Heart left ventricle (tissue), 16 donors: ENCODE measurements at regions not wholly inside any gene's neighbourhood (a gene's known extent, or its start where the extent isn't known, plus 50 kb on each side); places are given as distances from the start of the nearest gene placed in this dataset.

Experiments used
- ATAC-seq, 4 donors: fragments of 200-7000 bp; cut with Tn5 transposase; one replicate each; pipeline ENCODE4 v1.9.1; 2020 to 2022; ENCODE audit warnings: moderate library complexity in 4 of 4, mild to moderate bottlenecking in 3 of 4, moderate number of reproducible peaks in 1 of 4
- DNase-seq, 5 donors: peaks; one replicate each; pipeline ENCODE4 v3.0.0-alpha.2; 2020
- H3K27ac ChIP-seq, 12 donors: fragments of 200-600 bp; sonication (generic) in 4 of 12; one replicate each; pipeline versions ENCODE4 v1.5.0 to v1.8.0; 2016 to 2022; ENCODE audit warnings: mild to moderate bottlenecking in 2 of 12
- H3K27me3 ChIP-seq, 9 donors: fragments of 200-600 bp; sonication (generic) in 2 of 9; one replicate each; pipeline versions ENCODE4 v1.5.1 to v1.8.0; 2016 to 2022; ENCODE audit warnings: mild to moderate bottlenecking in 3 of 9
- H3K36me3 ChIP-seq, 9 donors: fragments of 200-600 bp; sonication (generic) in 2 of 9; one replicate each; pipeline versions ENCODE4 v1.5.0 to v1.8.0; 2018 to 2022; ENCODE audit warnings: mild to moderate bottlenecking in 2 of 9
- H3K4me1 ChIP-seq, 12 donors: fragments of 200-600 bp; sonication (generic) in 4 of 12; one replicate each; pipeline versions ENCODE4 v1.5.0 to v1.8.0; 2016 to 2022; ENCODE audit warnings: mild to moderate bottlenecking in 3 of 12
- H3K4me3 ChIP-seq, 12 donors: fragments of 200-600 bp; sonication (generic) in 4 of 12; one replicate each; pipeline versions ENCODE4 v1.5.0 to v1.8.0; 2017 to 2022; ENCODE audit warnings: mild to moderate bottlenecking in 9 of 12, moderate library complexity in 4 of 12
- H3K9me3 ChIP-seq, 12 donors: fragments of 200-600 bp; sonication (generic) in 4 of 12; one replicate each; pipeline versions ENCODE4 v1.5.0 to v1.8.0; 2016 to 2022; ENCODE audit warnings: mild to moderate bottlenecking in 1 of 12
- POLR2A ChIP-seq, 2 donors: fragments of 450-650 bp; IDR thresholded peaks; one replicate each; pipeline ENCODE4 v1.6.1; 2017; ENCODE audit warnings: antibody characterized with exemption in 2 of 2, mild to moderate bottlenecking in 2 of 2, moderate library complexity in 2 of 2
- WGBS, 4 donors: extraction: QIAGEN DNeasy Blood & Tissue Kit in 2 of 4; methylation state at CpG; one replicate each; pipeline versions ENCODE4 v1.1.5 to v1.1.7; 2013 to 2018; 5-methylcytosine and 5-hydroxymethylcytosine counted together
- intact Hi-C, 10 donors: fragments of 100-400 bp; cut with DNase I; formaldehyde crosslinking; loops; one replicate each; pipeline versions ENCODE4 v1.11.1 to v1.14.2; 2022
- TF ChIP-seq, protein P1 (sequence below), 12 donors: fragments of 200-600 bp; sonication (generic) in 4 of 12; IDR thresholded peaks; one replicate each; pipeline versions ENCODE4 v1.5.0 to v1.8.0; 2018 to 2022; ENCODE audit warnings: antibody characterized with exemption in 12 of 12, mild to moderate bottlenecking in 5 of 12
- donor health status: ischemic (EF 13 %, LVEDD 7.1; RV severe dilation, severe dysfunction).
- donor health status: healthy with polysubstance abuse.
- donor health status: DM: no; HTN: yes; CAD: no.
- donor health status: DM: no; HTN: no; CAD: no.
- donor health status: ischemic (EF 25% LVEDD 6.9; RV normal size, moderate dysfunction).
- donor health status: ischemic (EF 25% LVEDD 5.7; RV mildly dilated, moderate dysfunction).
- donor health status: healthy.
- donor health status: DM: yes; HTN: yes; CAD: no.
- donor health status: ischemic (EF 35%, LVEDD 5.7; RV mildly dilated, moderate dysfunction).
- donor health status: nonischemic (EF 11% LVEDD 7.7; RV severe dilation, severe dysfunction).
- donor health status: DM: yes; HTN: yes; CAD: no.
- donor health status: PGD.
- donor health status: ischemic (EF 29% LVEDD 5.4; RV normal size, mild dysfunction).
- donor health status: nonischemic (EF 23%, LVEDD 6.1; RV moderate dilation, normal function).

DNA sequence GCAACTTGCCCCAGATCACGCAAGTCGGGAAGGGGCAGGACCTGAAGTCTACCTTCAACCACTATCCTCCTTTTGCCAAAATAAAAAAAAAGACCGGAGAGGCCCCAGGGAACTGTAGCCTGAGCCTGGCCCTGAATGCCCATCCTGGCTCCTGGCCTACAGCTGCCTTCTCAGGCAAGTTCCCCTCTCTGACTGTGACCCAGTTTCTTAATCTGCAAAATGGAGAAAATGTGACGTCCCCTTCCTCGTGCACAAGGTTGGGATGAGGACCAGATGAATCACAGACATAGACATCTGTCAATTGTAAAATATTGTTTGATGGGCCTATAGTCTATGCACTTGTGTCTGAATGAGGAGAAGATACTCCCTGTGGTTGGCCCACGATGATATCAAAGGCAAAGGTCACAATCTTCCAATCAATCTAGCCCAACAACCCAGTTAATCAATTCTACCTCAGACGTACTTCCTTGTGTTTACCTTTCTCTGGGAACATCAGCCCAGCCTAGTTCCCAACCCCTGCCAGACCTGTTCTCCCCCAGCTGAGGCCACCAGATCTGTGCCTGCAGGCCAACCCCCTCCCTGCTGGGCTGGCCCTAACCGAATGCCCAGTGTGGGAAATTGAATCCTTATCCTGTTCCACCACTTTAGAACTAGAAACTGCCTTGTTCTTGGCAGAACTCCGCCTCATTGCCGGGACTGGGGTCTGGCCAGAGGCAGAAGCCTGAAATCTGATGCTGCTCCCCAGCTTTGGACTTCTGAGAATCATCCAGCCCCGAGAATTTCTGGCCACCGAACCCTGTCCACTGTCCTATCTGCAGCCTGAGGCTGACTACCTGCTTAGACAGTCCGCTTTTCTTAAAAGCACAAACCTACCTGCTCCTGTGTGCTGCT, 101.8 kb upstream of the LIPC start:
- intact Hi-C loops, result loop anchor here in 3 of 10 donors (5.0 to 10.0 kb wide), 7 partner anchors 103 to 445 kb away; partner anchors contain the start of genes ADAM10 (in 1 of the 3) and MINDY2 (in 1 of the 3)
- Histone ChIP-seq H3K9me3 (peaks cover 0 to 18% (median 0%) of the 10 kb centered on the region in 12 donors), H3K27ac (peak overlapping the region in 9 of 12 donors; percentile 32 to 95 (median 83)), H3K4me3 (no peak overlapping the region), H3K4me1 (peaks cover 8 to 48% (median 31%) of the 10 kb centered on the region in 12 donors), H3K27me3 (no peaks in the 10 kb centered on the region), H3K36me3 (no peaks in the 10 kb centered on the region)
- peak in 1 of 5 donors; percentile 32 for DNase-seq
- no peak for ATAC-seq
- 63 to 73% (median 70%) methylated on average over 13 of the region's 13 CpGs for WGBS, 4 donors
- no peak for TF ChIP-seq POLR2A (IDR thresholded peaks at IDR 0.05)
- TF ChIP-seq, protein P1, sequence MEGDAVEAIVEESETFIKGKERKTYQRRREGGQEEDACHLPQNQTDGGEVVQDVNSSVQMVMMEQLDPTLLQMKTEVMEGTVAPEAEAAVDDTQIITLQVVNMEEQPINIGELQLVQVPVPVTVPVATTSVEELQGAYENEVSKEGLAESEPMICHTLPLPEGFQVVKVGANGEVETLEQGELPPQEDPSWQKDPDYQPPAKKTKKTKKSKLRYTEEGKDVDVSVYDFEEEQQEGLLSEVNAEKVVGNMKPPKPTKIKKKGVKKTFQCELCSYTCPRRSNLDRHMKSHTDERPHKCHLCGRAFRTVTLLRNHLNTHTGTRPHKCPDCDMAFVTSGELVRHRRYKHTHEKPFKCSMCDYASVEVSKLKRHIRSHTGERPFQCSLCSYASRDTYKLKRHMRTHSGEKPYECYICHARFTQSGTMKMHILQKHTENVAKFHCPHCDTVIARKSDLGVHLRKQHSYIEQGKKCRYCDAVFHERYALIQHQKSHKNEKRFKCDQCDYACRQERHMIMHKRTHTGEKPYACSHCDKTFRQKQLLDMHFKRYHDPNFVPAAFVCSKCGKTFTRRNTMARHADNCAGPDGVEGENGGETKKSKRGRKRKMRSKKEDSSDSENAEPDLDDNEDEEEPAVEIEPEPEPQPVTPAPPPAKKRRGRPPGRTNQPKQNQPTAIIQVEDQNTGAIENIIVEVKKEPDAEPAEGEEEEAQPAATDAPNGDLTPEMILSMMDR (IDR thresholded peaks at IDR 0.05), result no peak

DNA sequence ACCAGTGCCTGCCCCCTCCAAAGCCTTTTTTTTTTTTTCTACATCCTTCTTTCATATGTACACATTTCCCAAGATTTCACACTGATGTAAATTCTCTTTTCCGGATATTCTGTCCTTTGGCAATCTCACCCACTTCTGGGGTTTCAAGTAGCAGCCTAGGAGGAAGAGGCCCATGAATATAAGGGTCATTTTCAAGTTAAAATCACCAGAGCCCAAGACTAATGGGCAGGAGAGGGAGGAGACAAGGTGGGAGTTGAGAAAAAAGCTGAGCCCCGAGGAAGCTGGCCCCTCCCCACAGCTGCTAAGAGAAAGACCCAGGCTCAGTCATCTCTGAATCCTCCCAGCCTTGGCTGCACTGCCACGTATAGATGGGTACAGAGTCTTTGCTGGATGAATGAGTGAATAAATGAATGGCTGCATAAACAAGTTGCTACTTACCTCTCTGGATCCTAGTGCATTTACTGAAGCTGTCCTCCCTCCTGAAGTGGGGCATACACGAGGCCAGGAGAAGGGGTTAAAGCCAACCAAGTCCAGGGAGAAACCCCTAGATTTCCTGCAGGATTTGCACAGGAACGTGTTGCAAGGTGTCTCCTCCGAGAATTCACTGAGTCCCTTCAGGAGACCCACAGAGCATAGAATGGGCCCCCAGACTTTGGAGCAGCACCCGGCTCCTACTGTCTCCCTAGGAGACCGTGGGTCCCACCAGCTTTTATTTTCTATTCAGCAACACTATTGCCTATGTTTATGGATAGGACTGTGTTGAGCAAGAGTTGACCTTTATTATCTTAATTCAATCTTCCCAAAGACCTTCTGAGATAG, 100.8 kb upstream of the LIPC start:
- H3K27ac ChIP-seq, result peak overlapping the region in 11 of 12 donors; percentile 79 to 95 (median 92)
- no peaks in the 10 kb centered on the region for H3K36me3 ChIP-seq
- H3K27me3 ChIP-seq, result no peaks in the 10 kb centered on the region
- no peak for ATAC-seq
- WGBS, 4 donors, result 51 to 61% (median 58%) methylated on average over 8 of the region's 8 CpGs
- DNase-seq, result no peak
- TF ChIP-seq, protein P1 (IDR thresholded peaks at IDR 0.05), result no peak
- TF ChIP-seq POLR2A (IDR thresholded peaks at IDR 0.05), result no peak
- H3K4me3 ChIP-seq, result peak overlapping the region in 2 of 12 donors; percentile 1 to 14
- intact Hi-C loops, result loop anchor here in 3 of 10 donors (5.0 to 10.0 kb wide), 7 partner anchors 104 to 444 kb away; partner anchors contain the start of genes ADAM10 (in 1 of the 3) and MINDY2 (in 1 of the 3)
- peaks cover 8 to 48% (median 31%) of the 10 kb centered on the region in 12 donors for H3K4me1 ChIP-seq
- peaks cover 0 to 18% (median 0%) of the 10 kb centered on the region in 12 donors for H3K9me3 ChIP-seq

DNA sequence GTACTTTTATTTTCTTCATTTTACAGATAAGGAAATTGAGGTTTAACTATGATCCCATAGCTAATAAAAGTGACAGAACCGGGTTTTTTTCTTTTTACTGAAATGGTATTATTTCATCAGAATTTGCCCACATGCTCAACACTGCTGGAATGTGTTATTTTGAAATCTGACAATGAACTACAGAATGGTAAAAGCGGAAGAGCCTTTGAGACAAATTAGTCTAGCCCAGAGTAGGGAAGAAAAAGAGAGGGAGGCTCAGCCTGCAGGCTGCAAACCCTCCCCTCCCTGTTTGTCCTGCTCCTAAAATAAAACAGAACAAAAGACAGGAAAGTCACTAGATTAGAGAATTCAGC, 100.3 kb upstream of the LIPC start:
- Histone ChIP-seq H3K27ac (peak overlapping the region; percentile 15 to 95 (median 90)), H3K9me3 (peaks cover 0 to 18% (median 0%) of the 10 kb centered on the region in 12 donors), H3K36me3 (no peaks in the 10 kb centered on the region), H3K27me3 (no peaks in the 10 kb centered on the region), H3K4me3 (peak overlapping the region in 2 of 12 donors; percentile 1 to 14), H3K4me1 (peaks cover 8 to 48% (median 31%) of the 10 kb centered on the region in 12 donors)
- intact Hi-C loops, result loop anchor here in 3 of 10 donors (5.0 to 10.0 kb wide), 7 partner anchors 104 to 443 kb away; partner anchors contain the start of genes ADAM10 (in 1 of the 3) and MINDY2 (in 1 of the 3)
- peak; percentile 9 to 37 (median 29) for ATAC-seq
- no peak for DNase-seq
- TF ChIP-seq POLR2A (IDR thresholded peaks at IDR 0.05), result no peak
- TF ChIP-seq, protein P1 (IDR thresholded peaks at IDR 0.05), result no peak
- WGBS, 4 donors, result 37 to 52% (median 39%) methylated on average over 2 of the region's 2 CpGs
